ENCODE measurements at regions not wholly inside any gene's neighbourhood (a gene's known extent, or its start where the extent isn't known, plus 50 kb on each side); places are given as distances from the start of the nearest gene placed in this dataset.
A peak's percentile ranks its signal among the peaks of the same experiment; 100 is the strongest.

DNA sequence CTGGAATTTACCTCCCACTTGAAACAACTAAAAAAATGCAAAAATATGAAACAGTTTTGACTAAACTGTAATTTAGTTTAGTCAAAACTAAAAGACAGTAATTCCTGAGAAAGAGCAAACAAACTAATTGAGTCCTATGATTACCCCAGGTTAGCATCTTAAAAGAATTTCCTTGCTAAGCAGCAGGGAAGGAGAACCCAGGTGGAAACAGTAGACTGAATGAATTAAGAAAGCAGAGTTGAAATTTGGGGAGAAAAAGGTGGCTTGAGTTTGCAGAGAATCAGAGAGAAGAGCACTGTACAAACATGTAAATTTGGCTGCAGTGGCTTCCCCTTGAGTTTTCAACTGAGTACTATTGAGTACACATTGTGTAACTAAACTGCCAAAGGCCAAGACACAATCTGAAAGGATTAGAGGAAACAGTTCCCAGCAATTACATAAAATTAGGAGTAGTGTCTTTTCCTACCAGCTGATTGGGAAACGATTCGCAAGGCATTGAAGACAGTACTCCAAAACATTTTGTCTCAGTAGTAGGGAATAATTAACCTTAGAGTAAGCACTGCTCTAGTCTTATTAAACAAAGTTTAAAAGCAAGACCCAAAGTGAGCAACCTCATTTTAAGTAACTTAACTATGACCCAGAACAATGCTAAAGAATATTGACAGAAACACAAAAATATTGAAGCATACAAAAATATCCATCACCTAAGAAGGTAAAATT is 820.5 kb downstream of the DACH1 start:
- ChIA-PET CTCF (no interaction called here), POLR2A (no interaction called here)
- no peaks in the 10 kb centered on the region for H3K9me3 ChIP-seq (ENCODE audit: control extremely low read depth in 1 of 5, control insufficient read depth in 4 of 5, insufficient read depth in 2 of 5, low read depth in 1 of 5, low read length in 4 of 5)
- no CpG with 5 or more reads among the region's 2 CpGs for WGBS (ENCODE audit: insufficient coverage)
- no peaks in the 10 kb centered on the region for H3K36me3 ChIP-seq (ENCODE audit: control insufficient read depth in 4 of 4, insufficient read depth in 4 of 4, low read length in 3 of 4)
- H3K27me3 ChIP-seq (replicated peaks in 2 of 5; ENCODE audit: control insufficient read depth in 4 of 5, insufficient read depth in 5 of 5, low read length in 4 of 5) = no peaks in the 10 kb centered on the region
- no peak overlapping the region for H3K4me3 ChIP-seq (ENCODE audit: control insufficient read depth in 1 of 7, extremely low read depth in 1 of 7, insufficient read depth in 4 of 7, low read depth in 2 of 7, low read length in 6 of 7)
- H3K27ac ChIP-seq (ENCODE audit: insufficient read depth in 1 of 2, low read depth in 1 of 2, low read length in 2 of 2, poor library complexity in 1 of 2, severe bottlenecking in 2 of 2) = no peak overlapping the region
- H3K4me1 ChIP-seq (ENCODE audit: control extremely low read depth in 1 of 4, control insufficient read depth in 4 of 4, insufficient read depth in 4 of 4, low read length in 3 of 4) = no peaks in the 10 kb centered on the region
- no peak for DNase-seq

DNA sequence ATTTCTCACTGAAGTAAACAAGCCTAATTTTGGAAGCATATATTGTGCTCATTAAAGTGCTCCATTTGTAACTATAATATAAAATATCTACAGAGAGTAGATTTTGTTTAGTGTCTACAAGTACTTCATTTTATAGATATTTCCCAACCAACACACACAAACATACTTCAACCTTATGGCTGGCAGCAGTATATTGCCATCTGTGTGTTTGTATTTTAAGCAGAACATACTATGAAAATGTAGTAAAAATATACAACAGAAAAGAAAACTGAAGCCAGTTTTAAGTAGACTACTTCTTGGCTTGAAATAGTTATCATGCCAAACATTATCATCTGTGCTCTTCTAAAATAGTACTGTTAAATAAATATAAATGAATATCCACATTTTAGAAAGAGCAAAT is 821.9 kb downstream of the DACH1 start:
- Histone ChIP-seq H3K4me1 (ENCODE audit: control extremely low read depth in 1 of 4, control insufficient read depth in 4 of 4, insufficient read depth in 4 of 4, low read length in 3 of 4) (no peaks in the 10 kb centered on the region), H3K27me3 (replicated peaks in 2 of 5; ENCODE audit: control insufficient read depth in 4 of 5, insufficient read depth in 5 of 5, low read length in 4 of 5) (no peaks in the 10 kb centered on the region), H3K4me3 (ENCODE audit: control insufficient read depth in 1 of 7, extremely low read depth in 1 of 7, insufficient read depth in 4 of 7, low read depth in 2 of 7, low read length in 6 of 7) (no peak overlapping the region), H3K27ac (ENCODE audit: insufficient read depth in 1 of 2, low read depth in 1 of 2, low read length in 2 of 2, poor library complexity in 1 of 2, severe bottlenecking in 2 of 2) (no peak overlapping the region), H3K9me3 (ENCODE audit: control extremely low read depth in 1 of 5, control insufficient read depth in 4 of 5, insufficient read depth in 2 of 5, low read depth in 1 of 5, low read length in 4 of 5) (no peaks in the 10 kb centered on the region), H3K36me3 (ENCODE audit: control insufficient read depth in 4 of 4, insufficient read depth in 4 of 4, low read length in 3 of 4) (no peaks in the 10 kb centered on the region)
- POLR2A ChIA-PET = no interaction called here
- CTCF ChIA-PET = no interaction called here
- DNase-seq = no peak

DNA sequence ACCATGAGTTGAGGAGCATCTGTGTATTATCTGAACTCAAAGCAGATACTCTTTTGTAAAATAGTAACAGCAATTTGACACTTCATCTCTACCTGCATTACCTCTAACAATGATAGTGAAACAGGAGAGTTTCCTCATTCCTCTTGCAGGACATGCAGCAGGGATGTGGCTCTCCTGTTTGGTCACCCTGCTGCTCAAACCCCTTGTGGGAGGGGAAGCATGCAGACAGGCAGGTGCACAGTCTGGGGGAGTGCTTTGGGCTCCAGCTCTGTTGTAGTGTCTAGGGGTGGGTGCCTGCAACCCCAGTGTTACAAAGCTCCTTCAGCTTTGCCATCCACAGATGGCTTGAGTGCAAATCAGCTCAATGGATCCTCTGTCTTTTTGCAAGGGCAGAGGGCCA is 827.6 kb downstream of the DACH1 start:
- DNase-seq = no peak
- no peak overlapping the region for H3K27ac ChIP-seq (ENCODE audit: insufficient read depth in 1 of 2, low read depth in 1 of 2, low read length in 2 of 2, poor library complexity in 1 of 2, severe bottlenecking in 2 of 2)
- no peaks in the 10 kb centered on the region for H3K4me1 ChIP-seq (ENCODE audit: control extremely low read depth in 1 of 4, control insufficient read depth in 4 of 4, insufficient read depth in 4 of 4, low read length in 3 of 4)
- ChIA-PET POLR2A (no interaction called here), CTCF (no interaction called here)
- H3K4me3 ChIP-seq (ENCODE audit: control insufficient read depth in 1 of 7, extremely low read depth in 1 of 7, insufficient read depth in 4 of 7, low read depth in 2 of 7, low read length in 6 of 7) = no peak overlapping the region
- no peaks in the 10 kb centered on the region for H3K27me3 ChIP-seq (replicated peaks in 2 of 5; ENCODE audit: control insufficient read depth in 4 of 5, insufficient read depth in 5 of 5, low read length in 4 of 5)
- no peaks in the 10 kb centered on the region for H3K36me3 ChIP-seq (ENCODE audit: control insufficient read depth in 4 of 4, insufficient read depth in 4 of 4, low read length in 3 of 4)
- H3K9me3 ChIP-seq (ENCODE audit: control extremely low read depth in 1 of 5, control insufficient read depth in 4 of 5, insufficient read depth in 2 of 5, low read depth in 1 of 5, low read length in 4 of 5) = no peaks in the 10 kb centered on the region

DNA sequence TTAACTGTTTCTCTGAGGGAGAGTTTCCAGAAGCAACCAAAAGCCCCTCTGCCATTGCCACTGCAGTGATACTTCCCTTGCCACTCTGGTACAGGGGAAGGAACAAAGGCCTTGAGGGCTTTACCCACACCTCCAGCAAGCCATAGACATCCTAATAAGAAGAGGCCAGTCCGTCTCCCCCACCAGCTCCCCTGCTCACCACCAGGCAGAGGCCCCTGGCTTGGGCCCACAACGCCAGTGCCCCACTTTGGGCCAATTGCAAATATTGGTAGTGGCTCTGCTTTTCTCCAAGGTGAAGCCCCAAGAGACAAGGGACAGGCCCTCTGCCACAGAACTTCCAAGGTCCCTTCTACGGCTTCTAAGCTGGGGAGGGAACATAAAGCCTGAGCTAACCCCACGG is 833.0 kb downstream of the DACH1 start:
- Histone ChIP-seq H3K36me3 (ENCODE audit: control insufficient read depth in 4 of 4, insufficient read depth in 4 of 4, low read length in 3 of 4) (no peaks in the 10 kb centered on the region), H3K27me3 (replicated peaks in 2 of 5; ENCODE audit: control insufficient read depth in 4 of 5, insufficient read depth in 5 of 5, low read length in 4 of 5) (no peaks in the 10 kb centered on the region), H3K4me1 (ENCODE audit: control extremely low read depth in 1 of 4, control insufficient read depth in 4 of 4, insufficient read depth in 4 of 4, low read length in 3 of 4) (no peaks in the 10 kb centered on the region), H3K9me3 (ENCODE audit: control extremely low read depth in 1 of 5, control insufficient read depth in 4 of 5, insufficient read depth in 2 of 5, low read depth in 1 of 5, low read length in 4 of 5) (peaks cover 0 to 10% (median 0%) of the 10 kb centered on the region in 5 experiments), H3K27ac (ENCODE audit: insufficient read depth in 1 of 2, low read depth in 1 of 2, low read length in 2 of 2, poor library complexity in 1 of 2, severe bottlenecking in 2 of 2) (no peak overlapping the region), H3K4me3 (ENCODE audit: control insufficient read depth in 1 of 7, extremely low read depth in 1 of 7, insufficient read depth in 4 of 7, low read depth in 2 of 7, low read length in 6 of 7) (no peak overlapping the region)
- ChIA-PET POLR2A (interaction anchor here (0.6 kb wide), 1 partner anchor 325 kb away, joined by 5 read pairs; no protein-coding TSS in a partner anchor), CTCF (no interaction called here)
- WGBS (ENCODE audit: insufficient coverage) = 93% methylated on average over 4 of the region's 4 CpGs
- DNase-seq = no peak

DNA sequence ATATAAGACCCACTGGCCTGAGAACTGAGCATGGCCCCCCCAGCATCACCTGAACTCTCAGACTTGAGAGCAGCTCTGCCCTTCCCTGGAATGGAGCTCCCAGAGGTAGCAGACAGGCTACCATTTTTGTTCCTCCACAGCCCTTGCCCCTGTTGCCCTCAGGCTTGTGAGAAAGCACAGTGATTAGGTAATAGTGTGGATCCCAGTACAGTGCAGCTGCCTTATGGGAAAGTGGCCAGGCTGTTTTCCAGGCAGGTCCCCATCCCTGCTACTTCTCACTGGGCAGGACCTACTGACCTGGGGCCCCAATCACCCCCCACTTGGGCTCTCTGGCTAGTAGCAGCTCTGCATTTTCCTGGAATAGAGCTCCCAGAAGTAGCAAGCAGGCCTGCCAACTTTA is 834.0 kb downstream of the DACH1 start:
- Histone ChIP-seq H3K4me3 (ENCODE audit: control insufficient read depth in 1 of 7, extremely low read depth in 1 of 7, insufficient read depth in 4 of 7, low read depth in 2 of 7, low read length in 6 of 7) (no peak overlapping the region), H3K36me3 (ENCODE audit: control insufficient read depth in 4 of 4, insufficient read depth in 4 of 4, low read length in 3 of 4) (no peaks in the 10 kb centered on the region), H3K9me3 (ENCODE audit: control extremely low read depth in 1 of 5, control insufficient read depth in 4 of 5, insufficient read depth in 2 of 5, low read depth in 1 of 5, low read length in 4 of 5) (peaks cover 0 to 16% (median 0%) of the 10 kb centered on the region in 5 experiments), H3K4me1 (ENCODE audit: control extremely low read depth in 1 of 4, control insufficient read depth in 4 of 4, insufficient read depth in 4 of 4, low read length in 3 of 4) (no peaks in the 10 kb centered on the region), H3K27me3 (replicated peaks in 2 of 5; ENCODE audit: control insufficient read depth in 4 of 5, insufficient read depth in 5 of 5, low read length in 4 of 5) (no peaks in the 10 kb centered on the region), H3K27ac (ENCODE audit: insufficient read depth in 1 of 2, low read depth in 1 of 2, low read length in 2 of 2, poor library complexity in 1 of 2, severe bottlenecking in 2 of 2) (no peak overlapping the region)
- no peak for DNase-seq
- ChIA-PET POLR2A (no interaction called here), CTCF (interaction anchor here (1.3 kb wide), 1 partner anchor 10 kb away, joined by 3 read pairs; no protein-coding TSS in a partner anchor)

DNA sequence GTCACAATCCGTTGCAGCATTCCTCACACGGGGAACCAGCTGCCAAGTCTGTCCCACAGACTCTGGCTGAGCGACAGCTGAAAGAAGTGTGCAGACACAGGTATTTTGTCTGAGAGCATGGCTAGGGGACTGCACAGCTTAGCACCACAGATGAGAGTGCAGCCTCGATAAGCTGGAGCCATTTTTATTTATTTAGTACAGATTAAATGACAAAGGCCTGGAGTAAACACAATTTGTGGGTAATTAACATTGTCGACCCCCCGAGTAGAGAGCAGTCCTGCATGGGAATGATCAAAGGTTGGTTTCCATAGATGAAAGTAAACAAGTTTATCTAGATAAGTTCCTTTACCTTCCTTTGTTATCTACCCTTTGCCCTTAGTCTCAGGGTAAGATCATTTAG is 836.2 kb downstream of the DACH1 start:
- no peak for DNase-seq
- 70% methylated on average over 6 of the region's 6 CpGs for WGBS (ENCODE audit: insufficient coverage)
- H3K27ac ChIP-seq (ENCODE audit: insufficient read depth in 1 of 2, low read depth in 1 of 2, low read length in 2 of 2, poor library complexity in 1 of 2, severe bottlenecking in 2 of 2) = no peak overlapping the region
- H3K36me3 ChIP-seq (ENCODE audit: control insufficient read depth in 4 of 4, insufficient read depth in 4 of 4, low read length in 3 of 4) = no peaks in the 10 kb centered on the region
- no peaks in the 10 kb centered on the region for H3K27me3 ChIP-seq (replicated peaks in 2 of 5; ENCODE audit: control insufficient read depth in 4 of 5, insufficient read depth in 5 of 5, low read length in 4 of 5)
- ChIA-PET CTCF (no interaction called here), POLR2A (no interaction called here)
- no peaks in the 10 kb centered on the region for H3K4me1 ChIP-seq (ENCODE audit: control extremely low read depth in 1 of 4, control insufficient read depth in 4 of 4, insufficient read depth in 4 of 4, low read length in 3 of 4)
- H3K9me3 ChIP-seq (ENCODE audit: control extremely low read depth in 1 of 5, control insufficient read depth in 4 of 5, insufficient read depth in 2 of 5, low read depth in 1 of 5, low read length in 4 of 5) = peaks cover 0 to 17% (median 0%) of the 10 kb centered on the region in 5 experiments
- H3K4me3 ChIP-seq (ENCODE audit: control insufficient read depth in 1 of 7, extremely low read depth in 1 of 7, insufficient read depth in 4 of 7, low read depth in 2 of 7, low read length in 6 of 7) = no peak overlapping the region

DNA sequence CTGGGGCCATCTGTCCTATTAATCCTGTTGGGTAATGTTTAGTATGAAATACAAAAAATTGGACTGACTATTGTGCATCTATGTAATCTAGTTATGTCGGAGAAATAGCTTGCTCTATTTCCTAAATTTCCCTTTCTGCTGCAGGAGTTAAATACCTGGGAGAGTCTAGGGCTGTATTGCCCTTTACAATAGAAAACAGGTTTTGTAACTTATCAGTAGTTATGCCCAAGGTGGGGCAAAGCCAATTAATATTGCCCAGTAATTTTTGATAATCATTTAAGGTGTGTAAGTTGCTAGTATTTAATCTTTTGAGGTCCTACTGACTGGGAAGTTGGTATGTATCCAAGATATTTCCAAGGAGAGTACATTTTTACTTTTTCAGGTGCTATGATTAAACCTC is 838.1 kb downstream of the DACH1 start:
- Histone ChIP-seq H3K9me3 (ENCODE audit: control extremely low read depth in 1 of 5, control insufficient read depth in 4 of 5, insufficient read depth in 2 of 5, low read depth in 1 of 5, low read length in 4 of 5) (peaks cover 0 to 17% (median 0%) of the 10 kb centered on the region in 5 experiments), H3K36me3 (ENCODE audit: control insufficient read depth in 4 of 4, insufficient read depth in 4 of 4, low read length in 3 of 4) (no peaks in the 10 kb centered on the region), H3K4me1 (ENCODE audit: control extremely low read depth in 1 of 4, control insufficient read depth in 4 of 4, insufficient read depth in 4 of 4, low read length in 3 of 4) (no peaks in the 10 kb centered on the region), H3K4me3 (ENCODE audit: control insufficient read depth in 1 of 7, extremely low read depth in 1 of 7, insufficient read depth in 4 of 7, low read depth in 2 of 7, low read length in 6 of 7) (no peak overlapping the region), H3K27me3 (replicated peaks in 2 of 5; ENCODE audit: control insufficient read depth in 4 of 5, insufficient read depth in 5 of 5, low read length in 4 of 5) (no peaks in the 10 kb centered on the region), H3K27ac (ENCODE audit: insufficient read depth in 1 of 2, low read depth in 1 of 2, low read length in 2 of 2, poor library complexity in 1 of 2, severe bottlenecking in 2 of 2) (no peak overlapping the region)
- ChIA-PET CTCF (no interaction called here), POLR2A (no interaction called here)
- WGBS (ENCODE audit: insufficient coverage) = 100% methylated on average over 1 of the region's 1 CpG
- peak in 2 of 3 donors; percentile 2 to 4 for DNase-seq
